GM13976 (cell line): ENCODE measurements at regions not wholly inside any gene's neighbourhood (a gene's known extent, or its start where the extent isn't known, plus 50 kb on each side); places are given as distances from the start of the nearest gene placed in this dataset.

Experiments used
- DNase-seq: peaks from one replicate; pipeline ENCODE4 v3.0.0; 2012; ENCODE audit warnings: low spot score
- CTCF ChIP-seq: IDR thresholded peaks from 2 replicates; pipeline ENCODE4 v1.5.1; 2012; ENCODE audit warnings: borderline replicate concordance, mild to moderate bottlenecking; ENCODE audit not compliant: insufficient read depth; ENCODE audit errors: extremely low read depth, missing control alignments, control extremely low read depth
- in situ Hi-C: fragments of 300-500 bp; cut with MboI; formaldehyde crosslinking; loops from one replicate; pipeline ENCODE4 v1.12.0; 2022; ENCODE audit warnings: low sequenced_read_pairs, mixed read lengths, inconsistent platforms; ENCODE audit not compliant: unreplicated experiment

DNA sequence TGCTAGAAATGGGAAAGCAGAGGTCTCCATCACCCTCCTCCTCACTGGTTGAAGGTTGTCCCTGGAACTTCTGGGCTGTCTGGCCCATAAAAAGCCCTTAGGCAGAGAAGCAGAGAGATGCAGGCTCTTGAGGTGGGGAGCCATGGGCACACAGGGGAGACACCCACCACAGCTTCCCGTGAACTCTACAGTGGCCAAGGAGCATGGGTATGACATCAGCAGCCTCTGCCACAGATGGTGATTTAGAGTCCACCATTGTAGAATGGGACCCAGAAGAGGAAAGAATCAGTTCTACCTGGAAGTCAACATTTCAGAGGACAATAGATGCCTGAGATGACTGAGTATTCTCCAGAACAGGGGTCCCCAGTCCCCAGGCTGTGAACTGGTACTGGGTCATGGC, 105.6 kb upstream of the LRRN1 start:
- no peak for TF ChIP-seq CTCF
- in situ Hi-C loops: no loop called here
- no peak for DNase-seq

GRCh38 chr3:3689601-3690375, 109.4 kb upstream of the LRRN1 start:
- DNase-seq: no peak
- in situ Hi-C loops: no loop called here

GRCh38 chr3:3686907-3687648, 112.2 kb upstream of the LRRN1 start:
- in situ Hi-C loops: no loop called here
- DNase-seq: no peak
- TF ChIP-seq CTCF: no peak

More at GRCh38 chr3:3689601-3690375, 109.4 kb upstream of the LRRN1 start:
- no peak for TF ChIP-seq CTCF

GRCh38 chr3:3685721-3686120, 113.5 kb upstream of the LRRN1 start:
- in situ Hi-C loops: no loop called here
- no peak for DNase-seq
- no peak for TF ChIP-seq CTCF

GRCh38 chr3:3683261-3683660, 116.0 kb upstream of the LRRN1 start:
- no peak for DNase-seq
- in situ Hi-C loops: no loop called here
- TF ChIP-seq CTCF: no peak

DNA sequence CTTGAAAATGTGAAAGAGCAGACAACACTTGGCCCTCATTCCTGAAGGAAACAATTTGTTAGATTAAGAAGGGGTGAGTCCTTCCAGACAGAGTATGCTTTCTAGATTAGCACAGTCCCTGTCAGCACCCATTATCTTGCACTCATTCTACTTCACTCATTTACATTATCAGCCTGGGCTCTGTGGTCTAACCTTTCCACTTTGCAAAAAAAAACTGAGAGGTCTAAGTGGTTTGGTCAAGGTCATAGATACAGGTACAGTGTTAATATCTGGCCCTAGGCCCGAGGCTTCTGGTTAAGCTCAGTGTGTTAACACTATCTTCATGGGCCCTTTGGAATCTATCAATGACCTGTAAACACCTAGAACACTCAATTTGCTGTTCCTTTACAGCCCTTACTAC, 123.4 kb upstream of the LRRN1 start:
- no peak for DNase-seq
- in situ Hi-C loops: no loop called here
- TF ChIP-seq CTCF: no peak
